Osteoblast (primary cell): ENCODE measurements at regions not wholly inside any gene's neighbourhood (a gene's known extent, or its start where the extent isn't known, plus 50 kb on each side); places are given as distances from the start of the nearest gene placed in this dataset.
A peak's percentile ranks its signal among the peaks of the same experiment; 100 is the strongest.

Experiments used
- DNase-seq: peaks from one replicate; pipeline ENCODE4 v3.0.0; 2011; ENCODE audit warnings: low spot score, mixed read lengths; ENCODE audit not compliant: insufficient read length; ENCODE audit errors: missing footprints
- H2AFZ ChIP-seq: 2 replicates; pipeline ENCODE4 v1.6.0; 2011; ENCODE audit warnings: mild to moderate bottlenecking, low read length
- H3K27ac ChIP-seq: 2 replicates; pipeline ENCODE4 v1.5.1; 2011; ENCODE audit warnings: mild to moderate bottlenecking, low read depth, low read length, moderate library complexity
- H3K27me3 ChIP-seq: 2 replicates; pipeline ENCODE4 v1.6.0; 2012; ENCODE audit warnings: mild to moderate bottlenecking, control low read depth, inconsistent platforms, low read length, moderate library complexity; ENCODE audit not compliant: insufficient read depth
- H3K36me3 ChIP-seq: 2 replicates; pipeline ENCODE4 v1.5.1; 2011; ENCODE audit warnings: mild to moderate bottlenecking, low read length, control low read depth, moderate library complexity; ENCODE audit not compliant: insufficient read depth
- H3K4me1 ChIP-seq: 2 replicates; pipeline ENCODE4 v1.5.1; 2011; ENCODE audit warnings: mild to moderate bottlenecking, low read length, control low read depth, moderate library complexity; ENCODE audit not compliant: insufficient read depth
- H3K4me2 ChIP-seq: 2 replicates; pipeline ENCODE4 v1.6.0; 2011; ENCODE audit warnings: mild to moderate bottlenecking, low read length; ENCODE audit not compliant: insufficient read depth
- H3K4me3 ChIP-seq: fragments of 200-600 bp; sonication (generic); 3 replicates; pipeline ENCODE4 v1.5.1; 2012; ENCODE audit warnings: mild to moderate bottlenecking, low read length, inconsistent platforms; ENCODE audit not compliant: insufficient read depth
- H3K79me2 ChIP-seq: 2 replicates; pipeline ENCODE4 v1.6.0; 2012; ENCODE audit warnings: mild to moderate bottlenecking, low read length, control low read depth, inconsistent platforms; ENCODE audit not compliant: insufficient read depth
- H3K9me3 ChIP-seq: 2 replicates; pipeline ENCODE4 v1.5.1; 2011; ENCODE audit warnings: low read depth, low read length, control low read depth
- H4K20me1 ChIP-seq: 2 replicates; pipeline ENCODE4 v1.6.0; 2012; ENCODE audit warnings: mild to moderate bottlenecking, low read length, control low read depth; ENCODE audit not compliant: insufficient read depth
- CTCF ChIP-seq: IDR thresholded peaks from 2 replicates; pipeline ENCODE4 v1.5.1; 2011; ENCODE audit warnings: mild to moderate bottlenecking, low read depth, low read length, moderate library complexity; ENCODE audit errors: extremely low read depth

DNA sequence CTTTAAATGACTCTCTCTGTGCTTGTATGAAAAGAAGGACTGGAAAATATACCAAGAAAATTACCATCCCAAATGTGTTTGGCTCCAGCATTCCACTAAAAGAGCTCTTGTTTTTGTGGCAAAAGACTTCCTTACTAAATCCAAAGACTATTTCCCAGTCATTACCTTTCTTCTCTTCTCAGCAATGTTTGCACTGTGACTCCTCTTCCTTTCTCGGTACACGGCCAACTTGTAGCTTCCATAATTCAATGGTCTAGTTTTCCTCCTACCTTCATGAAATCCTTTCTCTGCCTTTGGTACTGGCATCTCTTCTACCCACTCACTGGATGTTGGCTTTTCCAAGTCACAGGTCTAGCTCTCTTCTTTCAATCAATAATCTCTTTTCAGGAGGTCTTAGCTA is 568.5 kb upstream of the JAG1 start:
- Histone ChIP-seq H3K4me3 (no peak overlapping the region), H3K27me3 (no peaks in the 10 kb centered on the region), H3K4me1 (no peaks in the 10 kb centered on the region), H3K9me3 (no peaks in the 10 kb centered on the region), H3K79me2 (no peaks in the 10 kb centered on the region), H2AFZ (no peak overlapping the region), H3K36me3 (no peaks in the 10 kb centered on the region), H3K27ac (no peak overlapping the region), H4K20me1 (no peaks in the 10 kb centered on the region), H3K4me2 (no peak overlapping the region)
- TF ChIP-seq CTCF, result no peak
- no peak for DNase-seq

DNA sequence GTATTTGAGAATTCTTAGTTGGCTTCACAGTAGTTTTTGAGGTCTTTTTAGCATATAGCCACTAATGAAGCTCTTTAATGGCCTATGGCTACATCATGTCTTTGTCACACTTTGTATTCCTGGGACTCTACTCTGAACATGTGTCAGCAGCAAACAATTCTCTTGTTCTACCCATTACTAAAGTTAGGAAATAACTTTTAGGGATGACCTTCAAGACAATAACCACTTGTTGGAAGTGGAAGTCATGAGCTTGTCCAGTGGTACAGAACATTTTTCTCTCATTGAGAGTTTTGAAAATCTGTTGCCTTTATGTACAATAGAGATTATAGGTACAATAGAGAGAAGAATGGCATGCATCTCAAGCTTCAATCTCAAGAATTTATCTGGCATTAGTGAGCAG is 571.6 kb upstream of the JAG1 start:
- no peak overlapping the region for H3K4me2 ChIP-seq
- H4K20me1 ChIP-seq, result no peaks in the 10 kb centered on the region
- no peaks in the 10 kb centered on the region for H3K36me3 ChIP-seq
- H3K4me1 ChIP-seq, result peaks cover 5% of the 10 kb centered on the region
- no peaks in the 10 kb centered on the region for H3K79me2 ChIP-seq
- no peak for TF ChIP-seq CTCF
- DNase-seq, result no peak
- no peak overlapping the region for H3K4me3 ChIP-seq
- H3K27ac ChIP-seq, result no peak overlapping the region
- no peaks in the 10 kb centered on the region for H3K9me3 ChIP-seq
- H3K27me3 ChIP-seq, result no peaks in the 10 kb centered on the region
- H2AFZ ChIP-seq, result no peak overlapping the region

GRCh38 chr20:11246251-11246775 is 572.5 kb upstream of the JAG1 start:
- Histone ChIP-seq H3K4me2 (no peak overlapping the region), H3K4me3 (no peak overlapping the region), H4K20me1 (no peaks in the 10 kb centered on the region), H2AFZ (peak overlapping the region; percentile 36), H3K27me3 (no peaks in the 10 kb centered on the region), H3K9me3 (no peaks in the 10 kb centered on the region), H3K4me1 (peaks cover 5% of the 10 kb centered on the region), H3K27ac (no peak overlapping the region), H3K79me2 (no peaks in the 10 kb centered on the region), H3K36me3 (no peaks in the 10 kb centered on the region)
- no peak for DNase-seq
- no peak for TF ChIP-seq CTCF

DNA sequence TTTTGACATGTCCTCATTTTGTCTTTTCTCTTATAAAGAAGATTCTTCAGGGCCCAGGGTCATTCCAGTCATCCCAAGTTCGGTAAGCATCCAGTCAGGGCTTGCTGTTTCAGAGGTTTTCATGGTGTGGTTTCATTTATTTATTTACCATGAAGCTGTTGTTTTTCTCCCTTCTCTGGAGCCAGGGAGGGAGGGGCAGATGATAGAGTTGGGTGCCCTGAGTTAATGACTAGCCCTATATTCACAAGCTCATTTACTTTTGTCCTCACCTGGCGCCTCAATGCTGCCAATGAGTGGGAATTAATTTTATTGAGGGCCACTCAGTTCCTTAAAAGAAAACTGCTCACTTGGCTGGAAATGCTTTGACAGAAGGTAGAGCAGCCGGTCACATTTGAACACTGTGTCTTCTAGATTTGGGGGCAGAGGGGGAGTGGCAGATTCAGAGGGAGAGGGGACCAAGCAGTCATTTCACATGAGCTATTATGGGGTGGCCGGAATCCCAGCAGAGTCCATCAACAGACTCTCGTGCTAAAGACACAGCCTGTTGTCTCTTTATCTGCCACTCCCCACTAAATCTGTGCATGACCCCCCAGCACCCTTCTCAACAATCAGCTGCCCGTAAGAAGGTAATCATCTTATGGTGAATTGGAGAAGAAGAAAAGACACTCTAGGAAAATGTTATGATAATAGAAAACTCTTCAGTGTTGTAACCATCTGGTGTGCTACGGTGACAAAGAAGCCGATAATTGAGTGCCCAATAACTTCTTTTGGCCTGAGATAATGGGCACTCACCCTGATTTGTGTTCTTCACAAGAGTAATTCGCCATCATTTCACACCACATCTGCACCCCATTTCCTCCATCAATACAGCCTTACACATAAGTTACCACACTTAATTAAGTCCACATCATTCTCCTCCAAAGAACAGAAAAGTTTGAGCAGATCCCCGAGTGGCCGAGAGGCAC is 573.5 kb upstream of the JAG1 start:
- H4K20me1 ChIP-seq, result no peaks in the 10 kb centered on the region
- H3K79me2 ChIP-seq, result no peaks in the 10 kb centered on the region
- H3K9me3 ChIP-seq, result no peaks in the 10 kb centered on the region
- no peak overlapping the region for H3K4me2 ChIP-seq
- no peak for DNase-seq
- H2AFZ ChIP-seq, result no peak overlapping the region
- no peak for TF ChIP-seq CTCF
- peaks cover 5% of the 10 kb centered on the region for H3K4me1 ChIP-seq
- no peaks in the 10 kb centered on the region for H3K27me3 ChIP-seq
- H3K4me3 ChIP-seq, result no peak overlapping the region
- H3K27ac ChIP-seq, result no peak overlapping the region
- no peaks in the 10 kb centered on the region for H3K36me3 ChIP-seq
